ENCODE measurements at regions not wholly inside any gene's neighbourhood (a gene's known extent, or its start where the extent isn't known, plus 50 kb on each side); places are given as distances from the start of the nearest gene placed in this dataset.
"Not testable (repeated sequence)": the region's sequence is repeated elsewhere in the genome, so short reads cannot be mapped to it uniquely, and the experiment has no call there.

DNA sequence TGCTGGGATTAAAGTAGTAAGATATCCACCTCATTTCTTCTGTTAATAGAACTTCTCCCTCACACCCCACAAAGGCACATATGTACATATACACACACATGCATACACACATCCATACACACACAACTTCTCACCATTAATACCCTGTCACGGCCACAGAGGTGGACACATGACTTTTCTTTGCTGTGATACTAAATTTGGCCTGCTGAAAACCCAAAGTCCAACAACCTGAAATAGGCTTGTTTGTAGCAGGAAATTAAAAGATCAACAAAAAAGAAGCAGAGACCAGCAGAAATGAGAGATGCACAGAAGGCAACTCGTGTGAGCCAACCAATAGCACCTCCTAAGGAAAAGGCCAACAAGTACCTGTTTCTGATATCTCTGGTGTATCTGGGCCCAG, 128.7 kb upstream of the PCGF5 start:
- ATAC-seq (ENCODE audit: low read depth) (no peak), DNase-seq (ENCODE audit: low spot score) (no peak)
- Histone ChIP-seq H3K4me1 (ENCODE audit: insufficient read depth, poor library complexity, severe bottlenecking) (no peaks in the 10 kb centered on the region), H3K9me3 (ENCODE audit: severe bottlenecking) (no peaks in the 10 kb centered on the region), H3K27me3 (ENCODE audit: insufficient read depth, poor library complexity, severe bottlenecking) (peaks cover 3% of the 10 kb centered on the region), H3K36me3 (ENCODE audit: low read depth) (no peaks in the 10 kb centered on the region), H3K27ac (ENCODE audit: poor library complexity, severe bottlenecking) (no peak overlapping the region), H3K4me3 (ENCODE audit: severe bottlenecking) (no peak overlapping the region)
- no peak for TF ChIP-seq CTCF (IDR thresholded peaks at IDR 0.05; ENCODE audit: poor library complexity, severe bottlenecking)

DNA sequence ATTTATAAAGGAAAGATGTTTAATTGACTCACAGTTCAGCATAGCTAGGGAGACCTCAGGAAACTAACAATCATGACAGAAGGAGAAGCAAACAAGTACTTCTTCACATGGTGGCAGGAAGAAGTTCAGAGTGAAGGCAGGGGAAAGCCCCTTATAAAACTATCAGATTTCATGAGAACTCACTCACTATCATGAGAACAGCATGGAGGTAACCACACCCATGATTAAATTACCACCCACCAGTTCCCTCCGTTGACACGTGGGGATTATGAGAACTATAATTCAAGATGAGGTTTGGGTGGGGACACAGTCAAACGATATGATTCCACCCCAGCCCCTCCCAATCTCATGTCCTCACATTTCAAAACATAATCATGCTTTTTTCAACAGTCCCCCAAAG, 124.2 kb upstream of the PCGF5 start:
- no peak overlapping the region for H3K27ac ChIP-seq (ENCODE audit: poor library complexity, severe bottlenecking)

GRCh38 chr10:91097313-91097712, 123.2 kb upstream of the PCGF5 start:
- Histone ChIP-seq H3K4me1 (ENCODE audit: insufficient read depth, poor library complexity, severe bottlenecking) (no peaks in the 10 kb centered on the region), H3K4me3 (ENCODE audit: severe bottlenecking) (no peak overlapping the region), H3K9me3 (ENCODE audit: severe bottlenecking) (no peaks in the 10 kb centered on the region), H3K36me3 (ENCODE audit: low read depth) (no peaks in the 10 kb centered on the region), H3K27me3 (ENCODE audit: insufficient read depth, poor library complexity, severe bottlenecking) (no peaks in the 10 kb centered on the region), H3K27ac (ENCODE audit: poor library complexity, severe bottlenecking) (no peak overlapping the region)
- no peak for TF ChIP-seq CTCF (IDR thresholded peaks at IDR 0.05; ENCODE audit: poor library complexity, severe bottlenecking)
- ATAC-seq (ENCODE audit: low read depth) = no peak
- DNase-seq (ENCODE audit: low spot score) = no peak

More for the DNA sequence above, 124.2 kb upstream of the PCGF5 start:
- ATAC-seq (ENCODE audit: low read depth) (no peak), DNase-seq (ENCODE audit: low spot score) (no peak)
- no peak overlapping the region for H3K4me3 ChIP-seq (ENCODE audit: severe bottlenecking)
- H3K27me3 ChIP-seq (ENCODE audit: insufficient read depth, poor library complexity, severe bottlenecking) = no peaks in the 10 kb centered on the region
- TF ChIP-seq CTCF (IDR thresholded peaks at IDR 0.05; ENCODE audit: poor library complexity, severe bottlenecking) = no peak
- H3K36me3 ChIP-seq (ENCODE audit: low read depth) = no peaks in the 10 kb centered on the region
- H3K4me1 ChIP-seq (ENCODE audit: insufficient read depth, poor library complexity, severe bottlenecking) = no peaks in the 10 kb centered on the region
- no peaks in the 10 kb centered on the region for H3K9me3 ChIP-seq (ENCODE audit: severe bottlenecking)

GRCh38 chr10:91098021-91098420, 122.4 kb upstream of the PCGF5 start:
- not testable (repeated sequence) for H3K27ac ChIP-seq (ENCODE audit: poor library complexity, severe bottlenecking); H3K4me3 ChIP-seq (ENCODE audit: severe bottlenecking); H3K9me3 ChIP-seq (ENCODE audit: severe bottlenecking); ATAC-seq (ENCODE audit: low read depth); H3K36me3 ChIP-seq (ENCODE audit: low read depth); DNase-seq (ENCODE audit: low spot score); H3K27me3 ChIP-seq (ENCODE audit: insufficient read depth, poor library complexity, severe bottlenecking); H3K4me1 ChIP-seq (ENCODE audit: insufficient read depth, poor library complexity, severe bottlenecking)

GRCh38 chr10:91103384-91104192, 116.9 kb upstream of the PCGF5 start:
- no peaks in the 10 kb centered on the region for H3K9me3 ChIP-seq (ENCODE audit: severe bottlenecking)
- H3K4me1 ChIP-seq (ENCODE audit: insufficient read depth, poor library complexity, severe bottlenecking) = no peaks in the 10 kb centered on the region
- H3K4me3 ChIP-seq (ENCODE audit: severe bottlenecking) = no peak overlapping the region
- H3K36me3 ChIP-seq (ENCODE audit: low read depth) = no peaks in the 10 kb centered on the region
- no peak for TF ChIP-seq CTCF (IDR thresholded peaks at IDR 0.05; ENCODE audit: poor library complexity, severe bottlenecking)
- ATAC-seq (ENCODE audit: low read depth) (no peak), DNase-seq (ENCODE audit: low spot score) (no peak)
- H3K27ac ChIP-seq (ENCODE audit: poor library complexity, severe bottlenecking) = no peak overlapping the region
- H3K27me3 ChIP-seq (ENCODE audit: insufficient read depth, poor library complexity, severe bottlenecking) = no peaks in the 10 kb centered on the region
